Thymus (tissue), 11 donors: ENCODE measurements at regions not wholly inside any gene's neighbourhood (a gene's known extent, or its start where the extent isn't known, plus 50 kb on each side); places are given as distances from the start of the nearest gene placed in this dataset.

Experiments used
- DNase-seq, 9 donors: peaks; one replicate each; pipeline ENCODE4 v3.0.0-alpha.2; 2013; ENCODE audit warnings: low spot score in 9 of 9, low read depth in 6 of 9, missing footprints in 1 of 9
- H3K27ac ChIP-seq, 2 donors: one replicate each; pipeline ENCODE4 v1.5.1; 2013; ENCODE audit warnings: control low read depth in 1 of 2, low read depth in 1 of 2, low read length in 1 of 2, mild to moderate bottlenecking in 1 of 2, moderate library complexity in 1 of 2
- H3K27me3 ChIP-seq, 2 donors: one replicate each; pipeline ENCODE4 v1.5.1; 2013; ENCODE audit warnings: low read length in 1 of 2; ENCODE audit not compliant: control insufficient read depth in 2 of 2, insufficient read depth in 1 of 2
- H3K36me3 ChIP-seq, 2 donors: one replicate each; pipeline ENCODE4 v1.5.1; 2013; ENCODE audit warnings: low read length in 1 of 2, mild to moderate bottlenecking in 1 of 2, moderate library complexity in 1 of 2; ENCODE audit not compliant: control insufficient read depth in 2 of 2, insufficient read depth in 2 of 2
- H3K4me1 ChIP-seq, 2 donors: one replicate each; pipeline ENCODE4 v1.5.1; 2013; ENCODE audit warnings: low read length in 2 of 2; ENCODE audit not compliant: control insufficient read depth in 2 of 2, insufficient read depth in 2 of 2
- H3K4me3 ChIP-seq, 2 donors: one replicate each; pipeline ENCODE4 v1.5.1; 2013; ENCODE audit warnings: low read length in 2 of 2, control low read depth in 1 of 2, mild to moderate bottlenecking in 1 of 2
- H3K9me3 ChIP-seq, 2 donors: one replicate each; pipeline ENCODE4 v1.5.1; 2013; ENCODE audit warnings: low read length in 1 of 2, mild to moderate bottlenecking in 1 of 2; ENCODE audit not compliant: control insufficient read depth in 2 of 2, insufficient read depth in 1 of 2
- WGBS: extraction: QIAGEN DNeasy Blood & Tissue Kit; methylation state at CpG from one replicate; pipeline ENCODE4 v1.1.7; 2013; 5-methylcytosine and 5-hydroxymethylcytosine counted together
- donor health status: healthy.

DNA sequence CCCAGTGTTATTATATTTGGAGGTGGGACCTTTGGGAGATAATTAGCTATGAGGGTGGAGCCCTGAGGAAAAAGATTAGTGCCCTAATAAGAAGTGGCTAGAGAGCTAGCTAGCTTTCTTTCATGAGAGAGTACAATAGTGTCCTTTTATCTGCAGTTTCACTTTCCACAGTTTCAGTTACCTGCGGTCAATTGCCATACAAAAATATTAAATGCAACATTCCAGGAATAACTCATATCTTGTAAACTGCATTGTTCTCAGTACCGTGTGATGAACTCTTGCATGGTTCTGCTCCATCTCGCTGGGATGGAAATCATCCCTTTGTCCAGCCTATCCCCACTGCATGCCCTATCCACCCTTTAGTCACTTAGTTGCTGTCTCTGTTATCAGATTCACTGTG is 201.6 kb downstream of the RWDD3 start:
- Histone ChIP-seq H3K36me3 (no peaks in the 10 kb centered on the region), H3K4me3 (no peak overlapping the region), H3K27me3 (no peaks in the 10 kb centered on the region), H3K27ac (no peak overlapping the region), H3K9me3 (no peaks in the 10 kb centered on the region), H3K4me1 (no peaks in the 10 kb centered on the region)
- WGBS: 90% methylated on average over 3 of the region's 3 CpGs
- no peak for DNase-seq

DNA sequence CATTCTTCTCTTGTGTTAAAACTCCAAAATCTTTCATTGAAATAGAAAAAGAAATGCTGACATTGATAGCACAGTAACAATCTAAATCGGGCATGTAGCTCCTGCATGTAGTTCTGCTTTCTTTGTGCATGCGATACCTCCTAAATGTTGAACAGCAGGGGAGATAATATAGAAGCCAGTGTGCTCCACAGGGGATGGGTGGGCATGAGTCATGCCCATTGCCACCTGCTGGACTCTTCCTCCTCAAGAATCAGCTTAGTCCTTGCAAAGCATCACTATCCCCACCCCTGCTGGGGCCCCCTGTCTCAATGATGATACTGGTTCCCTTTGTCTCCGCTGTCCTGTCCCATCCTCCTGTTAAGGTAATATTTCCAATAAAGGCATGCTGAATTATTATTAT is 203.0 kb downstream of the RWDD3 start:
- no peak overlapping the region for H3K4me3 ChIP-seq
- no peak overlapping the region for H3K27ac ChIP-seq
- H3K9me3 ChIP-seq: no peaks in the 10 kb centered on the region
- no peaks in the 10 kb centered on the region for H3K4me1 ChIP-seq
- no peaks in the 10 kb centered on the region for H3K36me3 ChIP-seq
- DNase-seq: no peak
- no peaks in the 10 kb centered on the region for H3K27me3 ChIP-seq
- WGBS: 71% methylated on average over 3 of the region's 3 CpGs

DNA sequence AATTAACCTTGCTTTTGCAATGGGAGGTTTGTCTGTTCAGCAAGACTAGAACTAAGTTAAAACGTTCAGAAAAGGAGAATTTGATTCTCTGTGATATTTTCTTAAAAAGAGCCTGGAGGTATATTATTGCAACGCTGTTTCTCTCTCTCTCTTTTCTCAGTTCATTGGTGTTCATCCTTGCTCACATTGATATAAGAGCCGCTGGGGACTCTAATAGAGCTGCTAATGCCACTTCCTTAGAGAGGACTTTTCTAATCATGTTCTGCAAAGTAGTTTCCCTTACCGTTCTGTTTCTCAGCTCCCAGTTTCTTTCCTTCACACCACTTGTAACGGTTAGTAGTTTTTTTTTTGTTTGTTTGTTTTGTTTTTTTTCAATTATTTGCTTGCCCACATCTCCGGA is 203.8 kb downstream of the RWDD3 start:
- Histone ChIP-seq H3K9me3 (no peaks in the 10 kb centered on the region), H3K27ac (no peak overlapping the region), H3K4me1 (no peaks in the 10 kb centered on the region), H3K4me3 (no peak overlapping the region), H3K27me3 (no peaks in the 10 kb centered on the region), H3K36me3 (no peaks in the 10 kb centered on the region)
- WGBS: 28% methylated on average over 6 of the region's 6 CpGs
- no peak for DNase-seq

DNA sequence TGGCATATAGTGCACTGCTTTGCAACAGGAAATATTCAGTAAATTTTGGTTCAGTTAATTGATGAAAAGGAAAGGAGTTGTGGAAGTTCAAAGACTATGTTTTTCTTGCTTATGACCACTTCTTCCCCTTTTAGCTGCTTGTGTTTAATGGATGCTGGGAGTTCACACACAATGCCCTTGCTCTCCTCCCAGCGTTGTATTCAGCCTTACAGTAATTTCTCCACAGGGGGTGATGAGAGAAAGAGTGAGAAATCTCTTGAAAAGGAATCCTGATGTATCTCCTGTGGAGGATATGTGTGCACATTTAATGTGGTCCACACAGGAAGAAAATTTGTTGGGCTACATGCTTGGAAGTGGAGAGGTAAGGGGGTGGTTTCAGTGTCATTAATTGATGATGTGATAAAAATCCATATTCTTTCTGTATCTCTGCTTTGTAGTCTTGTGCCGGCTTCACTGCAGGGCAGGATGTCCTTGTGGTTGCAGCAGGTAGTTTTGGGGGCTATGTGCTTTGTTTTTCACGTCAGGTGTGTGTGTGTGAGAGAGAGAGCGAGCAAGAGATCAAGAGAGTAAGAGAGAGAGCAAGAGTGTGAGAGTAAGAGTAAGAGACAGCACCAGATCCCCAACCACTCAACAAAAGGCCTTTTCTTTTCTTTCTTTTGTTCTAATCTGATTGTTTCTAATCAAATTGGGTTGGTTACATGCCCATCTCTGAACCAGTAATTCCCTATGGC is 204.4 kb downstream of the RWDD3 start:
- Histone ChIP-seq H3K9me3 (no peaks in the 10 kb centered on the region), H3K4me1 (no peaks in the 10 kb centered on the region), H3K36me3 (no peaks in the 10 kb centered on the region), H3K27me3 (no peaks in the 10 kb centered on the region), H3K4me3 (no peak overlapping the region), H3K27ac (no peak overlapping the region)
- no peak for DNase-seq
- WGBS: 42% methylated on average over 4 of the region's 4 CpGs

DNA sequence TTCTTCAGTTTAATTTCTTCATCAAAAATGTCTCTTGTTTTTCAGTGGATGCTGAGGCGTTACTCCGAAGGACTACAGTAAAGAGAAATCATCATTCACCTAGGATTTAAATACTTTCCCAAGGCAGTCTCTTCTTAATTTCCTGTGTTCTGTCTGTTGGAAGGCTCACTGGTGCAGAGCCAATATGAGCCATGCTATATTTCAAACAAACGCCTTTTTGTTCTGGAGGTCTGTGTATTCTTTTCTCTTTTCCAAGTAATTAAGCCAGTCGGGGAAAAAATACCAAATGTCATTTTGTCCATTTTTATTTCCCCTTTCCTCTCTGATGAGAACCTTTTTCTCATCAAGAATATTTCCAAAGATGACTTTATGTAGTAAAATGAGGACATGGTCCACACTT is 206.5 kb downstream of the RWDD3 start:
- 96% methylated on average over 4 of the region's 4 CpGs for WGBS
- Histone ChIP-seq H3K9me3 (no peaks in the 10 kb centered on the region), H3K27me3 (no peaks in the 10 kb centered on the region), H3K4me1 (no peaks in the 10 kb centered on the region), H3K4me3 (no peak overlapping the region), H3K36me3 (no peaks in the 10 kb centered on the region), H3K27ac (no peak overlapping the region)
- no peak for DNase-seq

DNA sequence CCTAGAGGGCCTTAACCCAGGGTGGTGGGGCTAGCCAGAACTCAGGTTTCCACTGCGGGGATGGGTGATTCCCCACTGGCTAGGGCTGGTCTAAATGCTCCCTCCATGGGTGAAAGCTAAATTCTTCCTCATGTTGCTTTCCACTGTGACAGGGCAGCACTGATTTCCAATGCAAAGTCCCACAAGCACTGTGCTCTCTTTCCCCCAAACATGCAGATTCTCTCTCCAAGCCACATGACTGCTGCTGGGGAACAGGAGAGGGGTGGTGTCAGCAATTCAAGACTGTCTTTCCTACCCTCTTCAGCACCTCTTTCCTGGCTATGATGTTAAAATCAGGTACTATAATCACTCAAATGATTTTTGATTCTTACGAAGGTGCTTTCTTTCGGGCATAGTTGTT is 215.5 kb downstream of the RWDD3 start:
- Histone ChIP-seq H3K9me3 (no peaks in the 10 kb centered on the region), H3K4me3 (no peak overlapping the region), H3K36me3 (no peaks in the 10 kb centered on the region), H3K4me1 (no peaks in the 10 kb centered on the region), H3K27ac (no peak overlapping the region), H3K27me3 (no peaks in the 10 kb centered on the region)
- DNase-seq: no peak
- 98% methylated on average over 3 of the region's 3 CpGs for WGBS

DNA sequence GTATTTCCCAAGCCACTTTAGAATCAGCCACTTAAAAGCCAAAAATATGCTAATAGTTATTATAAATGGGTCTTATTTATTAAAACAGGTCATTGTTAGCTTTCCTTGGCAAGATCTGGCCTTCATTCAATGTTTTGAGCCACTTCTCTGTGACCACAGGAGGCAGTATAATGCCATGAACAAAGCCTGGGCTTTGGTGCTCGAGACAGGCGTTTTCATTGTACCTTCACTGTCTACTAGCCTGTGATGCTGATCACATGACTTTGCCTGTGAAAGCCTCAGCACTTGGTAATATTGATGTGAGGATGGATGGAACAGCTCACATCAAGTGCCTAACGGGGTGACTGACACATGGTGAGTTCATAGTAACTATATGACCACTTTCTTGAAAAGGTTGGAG is 217.0 kb downstream of the RWDD3 start:
- 89% methylated on average over 3 of the region's 3 CpGs for WGBS
- no peak for DNase-seq
- Histone ChIP-seq H3K4me3 (no peak overlapping the region), H3K27ac (no peak overlapping the region), H3K9me3 (peaks cover 0 to 3% of the 10 kb centered on the region in 2 donors), H3K27me3 (no peaks in the 10 kb centered on the region), H3K4me1 (no peaks in the 10 kb centered on the region), H3K36me3 (no peaks in the 10 kb centered on the region)

DNA sequence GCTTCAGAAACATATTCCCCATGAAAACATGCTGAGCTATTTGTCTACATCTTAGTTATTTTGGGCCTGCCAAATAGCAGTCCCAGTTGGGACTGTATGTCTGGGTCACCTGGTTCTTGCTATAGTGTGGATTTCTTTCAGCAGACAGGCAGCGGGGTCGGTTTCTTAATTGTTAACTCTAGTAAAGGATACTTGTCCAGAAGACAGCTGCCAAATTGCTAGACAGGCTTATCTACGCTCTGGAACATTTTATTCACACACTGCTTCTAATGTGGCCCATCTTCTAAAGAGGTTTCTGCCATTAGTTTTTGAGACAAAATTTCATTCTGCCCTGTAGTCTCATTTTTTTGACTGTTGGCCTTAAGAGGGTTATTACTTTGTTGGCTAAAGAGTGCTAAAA is 217.9 kb downstream of the RWDD3 start:
- Histone ChIP-seq H3K27me3 (no peaks in the 10 kb centered on the region), H3K27ac (no peak overlapping the region), H3K4me1 (no peaks in the 10 kb centered on the region), H3K9me3 (peaks cover 0 to 3% of the 10 kb centered on the region in 2 donors), H3K4me3 (no peak overlapping the region), H3K36me3 (no peaks in the 10 kb centered on the region)
- WGBS: 97% methylated on average over 3 of the region's 3 CpGs
- DNase-seq: no peak

DNA sequence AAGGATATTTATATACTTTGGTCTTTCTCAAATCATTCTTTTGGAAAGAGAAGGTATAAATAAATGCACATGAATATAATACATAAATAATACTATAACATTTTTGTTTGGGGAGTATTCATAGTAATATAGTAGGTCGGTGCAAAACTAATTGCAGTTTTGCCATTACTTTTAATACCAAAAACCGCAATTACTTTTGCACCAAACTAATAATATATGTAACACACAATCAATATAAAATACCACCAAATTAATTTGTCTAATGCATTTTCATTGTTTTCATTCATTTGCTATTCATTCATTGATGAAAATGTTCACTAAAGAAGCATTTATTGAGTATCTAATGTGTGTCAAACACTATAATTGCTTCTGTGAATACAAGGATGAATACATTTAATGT is 219.0 kb downstream of the RWDD3 start:
- Histone ChIP-seq H3K36me3 (no peaks in the 10 kb centered on the region), H3K27ac (no peak overlapping the region), H3K4me1 (no peaks in the 10 kb centered on the region), H3K9me3 (peaks cover 0 to 3% of the 10 kb centered on the region in 2 donors), H3K27me3 (no peaks in the 10 kb centered on the region), H3K4me3 (no peak overlapping the region)
- 97% methylated on average over 2 of the region's 2 CpGs for WGBS
- DNase-seq: no peak
